Stimulated activated CD4-positive, alpha-beta T cell treated with anti-CD3 and anti-CD28 coated beads, Interleukin-12 subunit alpha, Interleukin-12 subunit beta, amount 100 ng/mL, for 4 hours (primary cell): ENCODE measurements at regions not wholly inside any gene's neighbourhood (a gene's known extent, or its start where the extent isn't known, plus 50 kb on each side); places are given as distances from the start of the nearest gene placed in this dataset.
"Not testable (repeated sequence)": the region's sequence is repeated elsewhere in the genome, so short reads cannot be mapped to it uniquely, and the experiment has no call there.

Experiments used
- DNase-seq: peaks from one replicate; pipeline ENCODE4 v3.0.0-alpha.2; 2020

GRCh38 chr6:17012421-17013225 is 89.2 kb upstream of the STMND1 start:
- no peak for DNase-seq

GRCh38 chr6:17011985-17012384 is 89.9 kb upstream of the STMND1 start:
- no peak for DNase-seq

GRCh38 chr6:17007749-17008148 is 94.1 kb upstream of the STMND1 start:
- no peak for DNase-seq

- no peak for DNase-seq
Observed at GRCh38 chr6:17006543-17006942, 95.3 kb upstream of the STMND1 start.

GRCh38 chr6:17004269-17004668 is 97.6 kb upstream of the STMND1 start:
- no peak for DNase-seq

- no peak for DNase-seq
Observed at GRCh38 chr6:17002123-17002522, 99.7 kb upstream of the STMND1 start.

GRCh38 chr6:17001188-17001587 is 100.7 kb upstream of the STMND1 start:
- DNase-seq: no peak

GRCh38 chr6:16999491-17000436 is 102.1 kb upstream of the STMND1 start:
- no peak for DNase-seq

GRCh38 chr6:16998461-16998860 is 103.4 kb upstream of the STMND1 start:
- no peak for DNase-seq

- no peak for DNase-seq
Observed at GRCh38 chr6:16995511-16996250, 106.2 kb upstream of the STMND1 start.

GRCh38 chr6:16993396-16993795 is 108.5 kb upstream of the STMND1 start:
- DNase-seq: no peak

GRCh38 chr6:16991981-16992629 is 109.7 kb upstream of the STMND1 start:
- DNase-seq: no peak

GRCh38 chr6:16989976-16990375 is 111.9 kb upstream of the STMND1 start:
- DNase-seq: not testable (repeated sequence)

- DNase-seq: no peak
Observed at GRCh38 chr6:16989382-16989781, 112.5 kb upstream of the STMND1 start.

GRCh38 chr6:16987996-16988395 is 113.9 kb upstream of the STMND1 start:
- no peak for DNase-seq

GRCh38 chr6:16985513-16986284 is 116.2 kb upstream of the STMND1 start:
- no peak for DNase-seq

- DNase-seq: no peak
Observed at GRCh38 chr6:16982807-16983206, 119.0 kb upstream of the STMND1 start.

GRCh38 chr6:16979677-16980370 is 122.0 kb upstream of the STMND1 start:
- no peak for DNase-seq

GRCh38 chr6:16978686-16979085 is 123.2 kb upstream of the STMND1 start:
- DNase-seq: no peak

GRCh38 chr6:16976385-16977183 is 125.3 kb upstream of the STMND1 start:
- DNase-seq: no peak
